ENCODE measurements at regions not wholly inside any gene's neighbourhood (a gene's known extent, or its start where the extent isn't known, plus 50 kb on each side); places are given as distances from the start of the nearest gene placed in this dataset.
A peak's percentile ranks its signal among the peaks of the same experiment; 100 is the strongest.

DNA sequence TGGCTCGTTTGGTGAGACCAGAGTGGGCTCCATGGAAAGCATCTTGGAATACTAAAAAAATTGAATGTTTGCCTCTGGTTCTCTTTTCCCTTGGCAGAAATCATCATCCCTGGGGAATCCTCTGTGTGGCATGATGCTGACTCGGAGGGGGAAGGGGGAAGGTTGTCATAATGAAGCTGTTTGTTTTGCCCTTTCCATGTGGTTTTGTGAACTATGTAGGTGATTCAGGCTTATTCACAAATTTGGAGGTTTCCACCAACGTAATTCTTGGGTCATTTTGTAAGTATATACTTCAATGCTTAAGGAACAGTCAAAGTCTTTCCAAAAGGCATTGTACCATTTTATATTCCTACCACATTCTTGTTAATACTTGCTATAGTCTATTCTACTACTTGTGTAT, 754.0 kb upstream of the FAT3 start:
- DNase-seq (ENCODE audit: low spot score), result no peak

DNA sequence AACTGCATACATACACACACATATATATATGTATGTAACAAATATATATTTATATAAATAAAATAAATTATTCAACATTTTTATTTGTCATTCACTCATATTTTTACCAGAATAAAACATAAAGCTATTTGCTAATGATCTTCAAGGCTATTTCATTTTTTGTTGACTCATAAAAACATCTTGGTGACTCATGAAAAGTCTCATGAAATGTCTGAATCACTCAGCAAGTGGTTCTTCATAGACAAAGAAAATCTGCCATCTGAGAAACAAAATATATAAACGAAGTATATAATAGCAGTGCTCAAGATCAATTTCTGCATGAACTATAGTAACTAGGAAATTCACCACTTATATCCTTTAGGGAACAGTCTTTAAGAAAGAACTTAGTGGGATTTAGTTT, 764.8 kb upstream of the FAT3 start:
- no peak for DNase-seq (ENCODE audit: low spot score)

DNA sequence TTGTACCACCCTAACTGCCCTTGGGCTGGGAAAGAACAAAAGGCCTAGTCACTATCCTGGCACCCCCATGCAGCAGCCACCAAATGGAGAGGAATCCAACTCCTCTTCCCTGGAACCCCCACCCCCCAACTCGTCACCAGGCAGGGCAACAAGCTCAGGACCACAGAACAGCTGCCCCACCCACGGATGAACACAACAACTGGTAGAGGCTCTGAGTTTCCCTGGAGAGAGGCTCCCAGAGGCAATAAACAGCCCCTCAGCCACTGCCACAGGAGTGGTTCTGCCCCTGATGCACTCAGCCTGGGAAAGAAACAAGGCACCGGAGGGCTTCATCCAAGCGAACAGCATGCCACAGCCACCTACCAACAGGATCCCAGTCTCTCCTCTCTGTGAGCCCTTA, 778.4 kb upstream of the FAT3 start:
- no peak for DNase-seq (ENCODE audit: low spot score)

DNA sequence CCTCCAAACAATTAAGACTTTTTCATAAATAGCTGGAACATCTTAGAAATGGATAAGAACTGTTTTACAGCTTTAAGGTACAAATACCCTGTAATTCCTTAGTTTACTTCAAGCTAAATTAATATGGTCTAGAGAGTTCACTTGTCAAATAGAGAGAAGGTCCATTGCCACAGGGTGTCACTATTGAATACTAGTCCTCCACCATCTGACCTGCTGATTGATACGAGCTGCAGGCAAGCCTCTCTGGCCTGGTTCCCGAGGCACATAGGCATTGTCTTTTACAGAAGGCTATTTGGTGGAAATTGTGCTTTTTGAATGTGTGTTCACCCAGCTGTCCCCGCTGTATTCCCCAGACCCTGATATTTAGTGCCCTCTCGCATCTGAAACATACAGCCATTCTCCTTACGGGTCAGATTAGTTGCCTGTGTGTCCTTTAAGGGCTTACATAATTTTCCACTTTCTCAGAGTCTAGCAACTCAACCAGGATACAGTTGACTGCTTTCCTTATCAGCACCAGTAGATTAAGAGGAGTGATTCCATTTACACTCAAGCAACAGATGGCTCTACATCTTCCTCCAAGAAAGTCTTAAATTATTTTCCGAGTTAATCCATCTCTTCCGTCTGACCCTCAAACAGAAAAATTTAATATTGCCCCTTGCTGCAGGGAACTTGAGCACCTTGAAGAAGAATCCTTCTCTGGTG, 788.8 kb upstream of the FAT3 start:
- peak; percentile 0 for DNase-seq (ENCODE audit: low spot score)

DNA sequence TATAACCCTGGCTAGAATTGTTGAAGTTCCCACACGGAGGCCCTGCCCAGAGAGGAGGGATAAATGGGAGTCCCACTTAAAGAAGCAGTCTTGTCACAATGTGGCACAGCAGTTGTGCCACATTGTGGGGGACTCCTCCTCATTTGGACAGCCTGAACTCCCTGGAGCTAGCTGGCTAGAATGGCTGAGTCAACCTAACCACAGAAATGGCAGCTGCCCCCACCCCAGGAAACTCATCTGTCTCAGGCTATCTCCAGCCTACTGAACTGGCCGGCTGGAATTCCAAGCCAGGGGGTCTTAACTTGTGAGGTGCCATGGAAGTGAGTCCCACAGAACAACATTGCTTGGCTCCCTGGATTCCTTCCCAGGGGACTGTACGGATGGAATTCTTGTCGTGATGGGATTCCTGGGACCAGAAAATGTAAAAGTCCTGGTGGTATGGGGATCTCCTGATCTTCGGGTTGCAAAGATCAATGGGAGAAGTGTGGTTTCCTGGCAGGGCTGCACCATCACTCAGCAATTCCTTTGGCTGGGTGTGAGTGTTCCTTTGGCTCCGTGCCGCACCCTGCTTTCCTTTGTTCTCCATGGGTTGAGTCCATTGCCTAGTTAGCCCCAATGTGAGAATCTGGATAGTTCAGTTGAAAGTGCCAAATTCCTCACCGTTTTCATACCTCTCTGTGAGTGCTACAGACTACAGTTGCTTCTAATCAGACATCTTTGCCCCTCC, 791.2 kb upstream of the FAT3 start:
- DNase-seq (ENCODE audit: low spot score), result no peak

DNA sequence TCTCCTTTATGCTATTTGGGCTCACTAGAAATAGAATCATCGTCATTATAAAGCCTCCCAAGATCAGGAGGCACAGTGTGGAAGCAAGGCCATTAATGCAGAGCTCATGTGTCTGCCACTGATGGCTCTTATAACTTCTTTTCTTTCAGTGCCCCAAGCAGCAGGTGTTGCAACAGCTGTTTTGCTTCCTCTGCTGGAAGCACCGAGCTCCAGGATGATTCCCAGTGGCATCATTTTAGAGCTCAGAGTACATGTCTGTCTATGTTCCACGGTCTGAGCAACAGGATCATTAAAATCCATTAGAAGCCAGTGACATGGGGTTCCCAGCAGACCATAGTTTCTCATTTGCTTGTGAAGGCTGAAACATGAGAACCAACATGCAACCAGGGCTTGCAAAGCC, 803.0 kb upstream of the FAT3 start:
- no peak for DNase-seq (ENCODE audit: low spot score)

DNA sequence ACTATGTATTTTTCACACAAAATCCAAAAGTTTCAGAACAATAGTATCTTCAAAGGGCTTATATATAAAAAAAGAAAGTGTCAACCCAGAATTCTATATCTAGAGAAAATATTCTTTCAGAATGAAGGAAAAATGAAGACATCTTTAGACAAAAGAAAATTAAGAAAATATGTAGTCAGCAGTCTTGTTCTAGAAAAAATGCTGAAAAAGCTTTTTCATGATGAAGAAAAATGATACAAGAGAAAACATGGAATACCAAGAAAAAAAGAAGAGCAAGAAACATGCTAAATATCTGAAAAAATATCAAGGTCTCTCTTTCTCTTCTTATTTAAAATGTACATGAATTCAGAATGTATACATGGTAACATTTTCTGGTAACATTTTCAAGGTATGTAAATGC, 816.8 kb upstream of the FAT3 start:
- DNase-seq (ENCODE audit: low spot score), result no peak

DNA sequence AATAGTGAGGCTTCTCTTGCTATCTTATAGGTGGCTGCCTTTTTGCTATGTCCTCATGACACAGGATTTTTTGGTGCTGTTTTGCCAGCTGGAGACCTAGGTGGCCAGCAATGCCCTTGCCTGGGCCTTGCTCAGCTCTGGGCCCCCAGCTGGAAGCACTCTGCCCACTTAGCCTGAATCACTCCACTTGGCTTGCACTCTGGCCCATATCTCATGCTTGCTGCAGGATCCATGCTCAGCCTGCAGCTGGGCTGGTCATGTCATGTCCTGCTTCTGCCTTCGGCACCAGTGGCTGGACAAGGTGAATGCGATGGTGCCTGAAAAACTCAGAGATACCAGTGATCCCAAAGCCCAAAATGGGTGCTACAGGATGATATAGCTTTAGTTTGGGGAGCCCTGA, 818.6 kb upstream of the FAT3 start:
- no peak for DNase-seq (ENCODE audit: low spot score)

DNA sequence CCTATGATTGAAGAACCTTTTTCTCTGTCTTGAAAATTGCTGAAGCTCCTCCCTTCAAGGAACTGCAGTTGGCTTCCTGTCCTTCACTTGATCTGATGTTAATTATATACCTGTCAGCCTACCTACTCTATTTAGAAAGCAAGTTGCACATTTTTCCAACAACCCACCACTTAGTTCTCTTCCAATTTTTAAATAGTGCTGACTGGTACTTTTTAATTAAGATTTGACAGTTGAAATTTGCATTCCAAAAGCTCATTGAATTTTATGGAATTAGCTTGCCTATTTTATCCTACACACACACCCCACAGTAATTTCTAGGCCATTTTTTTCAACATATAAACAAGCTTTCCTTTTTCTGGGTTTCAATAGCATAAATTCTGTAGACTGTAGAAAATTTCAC, 820.3 kb upstream of the FAT3 start:
- DNase-seq (ENCODE audit: low spot score), result no peak

DNA sequence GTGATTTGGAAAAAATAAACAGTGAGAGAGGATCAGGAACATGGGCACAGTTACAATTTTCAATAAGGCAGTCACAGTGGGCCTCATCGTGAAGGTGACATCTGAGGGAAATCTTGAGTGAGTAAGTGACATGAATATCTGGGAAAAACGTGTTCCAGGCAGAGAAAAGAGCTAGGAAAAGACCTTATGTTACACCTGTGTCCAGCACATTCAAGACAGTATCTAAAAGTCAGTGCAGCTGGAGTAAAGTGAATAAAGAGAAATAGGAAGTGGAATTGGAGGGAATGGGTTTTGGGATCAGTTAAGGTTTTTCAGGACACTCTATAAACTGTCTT, 827.5 kb upstream of the FAT3 start:
- no peak for DNase-seq (ENCODE audit: low spot score)

DNA sequence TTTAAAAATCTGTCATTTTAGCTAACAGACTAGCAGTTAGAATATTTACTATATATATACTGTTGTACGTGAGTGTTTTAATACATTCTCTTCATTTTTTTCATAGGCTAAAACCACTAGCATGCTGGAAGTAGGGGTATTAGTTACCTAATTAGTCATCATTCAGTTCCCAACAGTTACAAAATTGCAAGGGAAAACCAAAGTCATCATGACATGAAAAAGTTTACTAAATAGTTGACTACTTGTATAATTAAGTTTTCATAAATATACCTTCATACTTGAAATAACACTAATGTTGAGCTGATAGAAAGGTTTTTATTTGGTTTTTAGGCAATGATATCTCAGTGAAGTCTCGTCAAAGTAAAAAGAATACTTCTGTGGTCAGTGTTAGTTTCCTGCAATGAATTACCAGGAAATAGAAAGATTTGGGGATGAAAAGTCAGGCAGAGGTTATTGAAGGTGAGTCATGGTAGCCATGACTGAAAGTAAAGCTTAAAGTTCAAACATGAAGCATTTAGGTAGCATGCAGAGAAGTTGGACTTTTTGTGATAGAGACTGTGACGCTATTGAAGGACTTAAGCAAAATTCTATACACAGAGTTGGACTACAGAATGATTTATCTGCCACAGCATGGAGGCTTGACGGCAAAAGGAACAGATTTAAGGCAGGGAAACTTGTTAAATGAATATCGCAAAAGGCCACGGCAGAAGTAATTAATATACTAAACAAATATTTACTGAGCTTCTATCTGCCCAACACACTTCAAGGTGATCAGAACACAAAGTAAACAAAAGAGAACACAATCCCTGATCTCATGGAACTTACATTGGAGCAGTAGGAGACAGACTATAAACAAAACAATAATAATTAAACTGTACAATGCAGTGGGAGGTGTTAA, 828.1 kb upstream of the FAT3 start:
- no peak for DNase-seq (ENCODE audit: low spot score)

DNA sequence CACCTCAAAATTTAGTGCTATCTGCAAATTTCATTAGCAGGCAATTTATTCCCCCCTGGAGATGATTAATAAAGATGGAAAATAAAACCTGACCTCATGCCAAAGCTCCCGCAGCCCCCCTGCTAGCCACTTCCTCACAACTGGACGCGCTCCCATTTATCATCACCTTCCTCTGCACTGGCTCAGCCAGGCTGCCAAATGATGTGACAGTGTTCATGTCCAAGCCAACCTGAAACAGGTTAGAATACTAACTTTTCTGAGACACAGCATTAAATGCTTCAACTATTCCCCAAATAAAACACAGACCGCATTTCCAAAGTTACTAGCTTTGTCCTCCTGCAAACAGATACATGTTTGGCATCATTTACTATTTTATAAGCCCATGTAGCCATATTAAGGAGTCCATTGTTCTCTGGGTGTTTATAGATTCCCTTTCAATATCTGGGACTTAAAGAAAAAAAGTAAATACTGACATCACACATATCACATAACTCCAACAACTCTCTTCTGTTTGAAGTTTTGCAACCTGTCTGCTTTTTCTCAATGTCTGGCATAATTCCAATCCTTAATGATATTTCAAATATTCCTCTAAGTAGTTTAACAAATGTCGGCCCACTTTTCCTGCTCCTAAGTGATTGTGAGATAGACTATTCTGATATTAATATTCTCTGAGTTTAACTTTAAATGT, 829.7 kb upstream of the FAT3 start:
- no peak for DNase-seq (ENCODE audit: low spot score)

DNA sequence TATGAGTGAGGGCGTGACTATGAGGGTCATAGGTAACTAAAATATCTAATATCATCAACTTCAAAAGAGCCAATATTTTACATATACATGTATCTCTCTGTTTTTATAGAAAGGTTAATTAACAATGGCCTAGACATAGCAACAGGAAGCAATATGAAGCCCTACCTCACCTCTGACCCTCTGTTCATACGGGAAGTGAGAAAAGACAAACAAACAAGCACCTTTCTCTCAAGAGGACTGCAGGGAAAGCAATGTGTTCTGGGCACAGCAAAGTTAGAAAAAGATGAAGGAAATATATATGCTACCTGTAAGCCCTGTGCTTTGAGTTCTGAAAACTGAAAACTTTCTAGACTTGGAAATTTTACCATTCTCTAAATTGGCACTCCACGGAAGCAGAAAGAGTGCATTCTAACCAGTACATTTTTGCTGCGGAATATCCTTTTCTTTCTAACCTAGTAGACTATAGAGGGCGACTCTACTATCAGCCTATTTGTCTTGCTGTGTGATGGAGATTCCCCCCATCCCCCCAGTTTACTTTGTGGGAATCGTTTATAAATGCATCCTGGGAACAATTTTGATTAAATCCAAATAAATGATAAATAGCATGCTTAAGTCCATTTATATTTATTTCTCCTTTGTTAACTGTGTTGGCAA, 830.4 kb upstream of the FAT3 start:
- DNase-seq (ENCODE audit: low spot score), result no peak

DNA sequence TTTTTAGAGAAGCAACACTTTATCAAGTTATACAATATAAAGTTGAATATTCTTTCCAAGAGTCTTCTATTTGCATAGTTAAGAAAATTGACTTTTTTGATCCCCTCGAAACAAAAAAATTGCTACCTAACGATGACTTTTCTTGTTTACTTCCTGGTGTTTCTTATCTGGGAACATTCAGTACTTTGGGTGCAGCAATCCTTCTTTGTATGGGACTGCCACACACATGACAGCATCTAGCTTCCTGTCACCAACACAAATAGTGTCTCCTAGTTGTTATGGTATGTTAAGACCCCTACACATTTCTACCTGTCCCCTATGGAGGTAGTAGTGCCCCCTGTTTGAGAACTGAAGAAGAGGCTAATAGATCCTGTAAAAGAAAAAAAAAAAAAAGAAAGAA, 841.7 kb upstream of the FAT3 start:
- DNase-seq (ENCODE audit: low spot score), result no peak

DNA sequence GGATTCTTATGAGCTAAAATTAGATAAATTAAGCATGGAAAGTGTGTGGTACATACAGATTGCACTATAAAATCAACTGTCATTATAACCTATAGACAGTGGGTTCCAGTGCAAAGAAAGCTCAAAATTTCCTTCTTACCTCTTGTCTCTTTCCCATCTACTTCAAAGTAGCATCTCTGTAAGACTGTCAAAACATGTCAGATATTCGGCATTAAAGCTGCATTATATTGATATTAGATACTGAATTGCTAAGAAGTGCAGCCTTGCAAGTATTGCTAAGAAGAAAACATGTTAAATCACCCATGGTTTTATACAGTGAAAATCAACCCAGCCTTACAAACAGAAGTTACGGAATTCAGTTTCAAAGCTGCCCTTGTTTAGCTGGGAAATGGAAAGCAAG, 849.8 kb upstream of the FAT3 start:
- DNase-seq (ENCODE audit: low spot score), result no peak

DNA sequence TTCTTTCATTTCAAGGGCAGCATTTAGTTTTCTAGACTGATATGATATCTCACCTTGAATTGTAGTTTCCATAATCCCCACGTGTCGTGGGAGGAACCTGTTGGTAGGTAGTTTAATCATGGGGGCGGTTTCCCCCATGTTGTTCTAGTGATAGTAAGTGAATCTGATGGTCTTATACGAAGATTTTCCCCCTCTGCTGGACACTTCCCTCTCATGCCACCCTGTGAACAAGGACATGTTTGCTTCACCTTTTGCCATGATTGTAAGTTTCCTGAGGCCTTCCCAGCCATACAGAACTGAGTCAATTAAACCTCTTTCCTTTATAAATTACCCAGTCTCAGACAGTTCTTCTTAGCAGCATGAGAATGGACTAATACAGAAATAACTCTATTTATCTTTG, 851.1 kb upstream of the FAT3 start:
- DNase-seq (ENCODE audit: low spot score), result no peak

DNA sequence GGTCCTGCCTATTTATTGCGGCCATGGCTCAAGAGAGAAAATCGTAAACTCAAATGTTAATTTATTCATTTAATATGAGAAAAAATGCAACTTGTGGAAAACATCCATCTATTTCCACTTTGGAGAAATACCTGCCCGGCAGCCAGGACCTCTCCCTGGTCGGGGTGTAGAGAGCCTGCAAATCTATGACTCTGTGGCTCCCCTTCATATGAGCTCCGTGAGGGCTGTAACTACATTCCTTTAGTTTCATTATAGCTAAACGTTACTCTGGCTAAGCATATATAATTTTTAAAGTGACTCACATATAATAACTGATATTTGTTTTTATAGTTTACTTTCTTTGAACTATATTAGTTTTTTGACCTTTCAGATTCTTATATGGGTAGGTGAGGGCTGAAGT, 857.8 kb upstream of the FAT3 start:
- no peak for DNase-seq (ENCODE audit: low spot score)

DNA sequence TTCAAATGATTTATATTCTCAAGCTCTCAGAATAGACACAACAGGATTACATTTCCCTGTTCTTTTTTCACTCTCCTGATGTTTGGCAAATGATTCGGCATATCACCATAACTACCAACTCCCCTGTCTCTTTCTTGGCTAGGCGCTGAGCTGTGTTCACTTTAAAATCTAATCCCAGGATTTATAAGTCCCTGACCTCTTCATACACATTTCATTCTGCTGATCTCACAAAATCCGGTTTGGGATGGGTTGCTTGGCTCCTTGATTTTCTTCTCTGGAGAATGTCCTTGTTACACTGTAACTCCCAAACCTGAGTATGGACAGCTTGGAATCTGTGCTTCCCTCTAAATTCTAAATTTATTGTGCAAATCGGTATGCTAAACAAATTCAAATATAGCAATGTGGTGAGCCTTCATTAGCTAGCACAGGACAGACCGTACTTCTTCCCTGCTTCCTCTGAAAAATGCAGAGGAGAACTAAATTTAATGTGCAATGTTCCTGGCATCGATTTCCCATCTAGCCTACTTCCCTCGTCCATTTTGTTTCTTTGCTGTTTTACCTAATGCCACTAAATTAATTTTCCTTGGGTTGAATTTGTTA, 858.5 kb upstream of the FAT3 start:
- DNase-seq (ENCODE audit: low spot score), result no peak

DNA sequence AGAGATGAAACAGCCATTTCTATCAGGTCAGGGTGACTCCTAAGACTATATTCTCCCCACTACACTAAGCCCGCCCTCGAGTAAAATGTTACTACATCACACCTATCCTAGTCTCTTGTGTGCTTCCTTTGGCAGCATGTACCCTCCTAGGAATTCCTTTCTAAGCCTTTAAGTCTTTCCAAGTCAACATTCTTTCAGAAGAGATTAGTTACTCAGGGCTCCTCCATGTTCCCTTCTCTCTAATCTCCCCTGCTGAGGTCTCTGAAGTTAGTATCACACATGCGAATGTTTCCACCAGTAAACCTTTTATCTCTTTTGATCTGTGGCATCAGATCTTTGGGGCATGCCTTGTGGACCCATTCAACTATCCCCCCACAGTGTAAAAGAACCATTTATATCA, 873.7 kb upstream of the FAT3 start:
- DNase-seq (ENCODE audit: low spot score), result no peak

DNA sequence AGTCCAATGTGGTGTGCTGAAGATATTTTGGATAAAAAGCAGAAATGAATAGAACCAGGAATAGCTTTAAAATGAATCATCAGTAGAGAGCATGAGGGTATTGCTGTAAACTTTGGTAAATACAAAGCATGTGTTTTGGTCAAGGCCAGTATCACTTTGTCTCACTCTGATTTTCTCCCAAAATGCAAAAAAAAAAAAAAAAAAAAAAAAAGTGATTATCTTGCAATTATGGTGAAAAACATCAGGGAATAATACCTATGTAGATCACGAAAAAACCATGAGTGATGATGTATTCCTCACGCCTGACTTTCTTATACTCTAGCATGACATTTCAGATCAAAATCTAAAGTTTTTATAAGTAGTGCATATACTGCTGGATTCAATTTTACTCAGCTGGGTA, 897.9 kb upstream of the FAT3 start:
- DNase-seq (ENCODE audit: low spot score), result no peak

DNA sequence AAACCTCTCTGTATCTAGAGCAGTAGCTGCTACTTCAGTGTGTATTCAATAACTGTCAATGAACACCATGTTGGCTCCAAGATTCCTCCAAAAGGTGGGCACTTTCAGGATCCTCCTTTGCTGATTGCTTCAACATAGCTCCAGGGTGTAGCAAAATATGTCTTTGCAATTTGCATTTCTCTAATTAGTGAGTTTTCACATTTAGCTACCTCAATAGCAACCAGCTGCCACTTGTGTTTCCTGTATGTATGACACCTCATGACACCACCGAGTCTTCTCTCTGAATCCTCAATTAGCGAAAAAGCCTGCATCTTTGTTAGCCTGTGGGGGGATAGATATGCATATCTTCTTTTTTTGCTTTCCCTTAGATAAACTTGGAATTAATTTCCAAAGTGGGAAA, 898.3 kb upstream of the FAT3 start:
- DNase-seq (ENCODE audit: low spot score), result no peak

DNA sequence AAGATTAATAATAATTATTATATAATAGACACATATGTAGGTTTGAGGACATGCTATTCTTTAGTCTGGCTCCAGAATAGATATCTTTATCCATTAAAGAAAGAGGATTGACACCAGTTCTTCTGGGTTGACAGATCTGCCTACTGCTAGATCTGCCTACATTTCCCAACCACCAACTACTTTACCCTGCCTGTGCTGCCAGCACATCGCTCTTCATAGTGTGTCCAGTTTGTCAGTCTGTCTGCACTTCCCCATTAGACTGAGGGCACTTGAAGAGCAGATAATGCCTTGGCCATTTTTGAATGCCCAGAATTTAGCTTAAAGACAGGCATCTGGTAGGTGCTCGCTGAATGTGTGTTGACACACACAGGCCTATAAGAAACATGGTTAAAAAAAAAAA, 910.1 kb upstream of the FAT3 start:
- DNase-seq (ENCODE audit: low spot score), result no peak

Measured in cerebellar cortex (tissue), 1 donor.